Vagina (tissue), 2 donors: ENCODE measurements at regions not wholly inside any gene's neighbourhood (a gene's known extent, or its start where the extent isn't known, plus 50 kb on each side); places are given as distances from the start of the nearest gene placed in this dataset.

ENCODE experiments used
- DNase-seq, 2 donors: peaks; one replicate each; pipeline ENCODE4 v3.0.0-alpha.2; 2017; ENCODE audit errors: extremely low spot score in 2 of 2
- H3K27ac ChIP-seq: fragments of 200-600 bp; sonication (generic); one replicate; pipeline ENCODE4 v1.5.1; 2019
- H3K27me3 ChIP-seq: fragments of 200-600 bp; sonication (generic); one replicate; pipeline ENCODE4 v1.5.1; 2019
- H3K36me3 ChIP-seq, 2 donors: fragments of 200-600 bp; sonication (generic); one replicate each; pipeline ENCODE4 v1.5.1; 2017 to 2019
- H3K4me1 ChIP-seq: fragments of 200-600 bp; sonication (generic); one replicate; pipeline ENCODE4 v1.5.1; 2019
- H3K4me3 ChIP-seq, 2 donors: fragments of 200-600 bp; sonication (generic); 1 replicate in 1 of 2; 2 replicates in 1 of 2; pipeline ENCODE4 v1.5.1; 2016 to 2019
- H3K9me3 ChIP-seq: fragments of 200-600 bp; sonication (generic); one replicate; pipeline ENCODE4 v1.5.1; 2019
- POLR2A ChIP-seq, 2 donors: fragments of 450-650 bp; IDR thresholded peaks; one replicate each; pipeline ENCODE4 v1.6.1; 2017; ENCODE audit warnings: antibody characterized with exemption in 2 of 2, mild to moderate bottlenecking in 2 of 2, moderate library complexity in 2 of 2
- POLR2AphosphoS5 ChIP-seq, 2 donors: sonication (generic); formaldehyde crosslinking; IDR thresholded peaks; one replicate each; pipeline ENCODE4 v1.9.0; 2017; ENCODE audit warnings: antibody characterized with exemption in 2 of 2, mild to moderate bottlenecking in 2 of 2, low read depth in 1 of 2; ENCODE audit not compliant: insufficient read depth in 1 of 2
- intact Hi-C: fragments of 100-400 bp; cut with DNase I; formaldehyde crosslinking; loops from one replicate; pipeline ENCODE4 v1.15.1; 2023
- TF ChIP-seq, protein P1 (sequence below), 3 experiments: fragments of 450-650 bp in 2 of 3; fragments of 200-600 bp in 1 of 3; sonication (generic) in 1 of 3; IDR thresholded peaks; one replicate each; pipeline ENCODE4 v1.5.1; 2017 to 2019; ENCODE audit warnings: antibody characterized with exemption in 3 of 3, mild to moderate bottlenecking in 2 of 3, moderate library complexity in 2 of 3

DNA sequence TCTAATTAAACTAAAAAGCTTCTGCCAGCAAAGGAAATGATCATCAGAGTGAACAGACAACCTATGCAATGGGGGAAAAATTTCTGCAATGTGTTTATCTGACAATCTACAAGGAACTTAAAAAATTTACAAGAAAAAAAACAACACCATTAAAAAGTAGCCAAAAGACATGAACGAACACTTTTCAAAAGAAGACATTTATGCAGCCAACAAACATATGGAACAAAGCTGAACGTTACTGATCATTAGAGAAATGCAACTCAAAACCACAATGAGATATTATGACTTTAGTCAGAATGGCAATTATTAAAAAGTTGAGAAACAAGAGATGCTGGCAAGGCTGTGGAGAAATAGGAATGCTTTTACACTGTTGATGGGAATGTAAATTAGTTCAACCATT is 530.4 kb upstream of the DAB2 start:
- TF ChIP-seq POLR2A (IDR thresholded peaks at IDR 0.05) (no peak), POLR2AphosphoS5 (IDR thresholded peaks at IDR 0.05; ENCODE audit: insufficient read depth in 1 of 2, low read depth in 1 of 2) (no peak)
- TF ChIP-seq, protein P1, sequence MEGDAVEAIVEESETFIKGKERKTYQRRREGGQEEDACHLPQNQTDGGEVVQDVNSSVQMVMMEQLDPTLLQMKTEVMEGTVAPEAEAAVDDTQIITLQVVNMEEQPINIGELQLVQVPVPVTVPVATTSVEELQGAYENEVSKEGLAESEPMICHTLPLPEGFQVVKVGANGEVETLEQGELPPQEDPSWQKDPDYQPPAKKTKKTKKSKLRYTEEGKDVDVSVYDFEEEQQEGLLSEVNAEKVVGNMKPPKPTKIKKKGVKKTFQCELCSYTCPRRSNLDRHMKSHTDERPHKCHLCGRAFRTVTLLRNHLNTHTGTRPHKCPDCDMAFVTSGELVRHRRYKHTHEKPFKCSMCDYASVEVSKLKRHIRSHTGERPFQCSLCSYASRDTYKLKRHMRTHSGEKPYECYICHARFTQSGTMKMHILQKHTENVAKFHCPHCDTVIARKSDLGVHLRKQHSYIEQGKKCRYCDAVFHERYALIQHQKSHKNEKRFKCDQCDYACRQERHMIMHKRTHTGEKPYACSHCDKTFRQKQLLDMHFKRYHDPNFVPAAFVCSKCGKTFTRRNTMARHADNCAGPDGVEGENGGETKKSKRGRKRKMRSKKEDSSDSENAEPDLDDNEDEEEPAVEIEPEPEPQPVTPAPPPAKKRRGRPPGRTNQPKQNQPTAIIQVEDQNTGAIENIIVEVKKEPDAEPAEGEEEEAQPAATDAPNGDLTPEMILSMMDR (IDR thresholded peaks at IDR 0.05): no peak
- Histone ChIP-seq H3K4me1 (no peaks in the 10 kb centered on the region), H3K4me3 (no peak overlapping the region), H3K27me3 (no peaks in the 10 kb centered on the region), H3K9me3 (no peaks in the 10 kb centered on the region), H3K27ac (no peak overlapping the region), H3K36me3 (no peaks in the 10 kb centered on the region)
- intact Hi-C loops: no loop called here
- no peak for DNase-seq

DNA sequence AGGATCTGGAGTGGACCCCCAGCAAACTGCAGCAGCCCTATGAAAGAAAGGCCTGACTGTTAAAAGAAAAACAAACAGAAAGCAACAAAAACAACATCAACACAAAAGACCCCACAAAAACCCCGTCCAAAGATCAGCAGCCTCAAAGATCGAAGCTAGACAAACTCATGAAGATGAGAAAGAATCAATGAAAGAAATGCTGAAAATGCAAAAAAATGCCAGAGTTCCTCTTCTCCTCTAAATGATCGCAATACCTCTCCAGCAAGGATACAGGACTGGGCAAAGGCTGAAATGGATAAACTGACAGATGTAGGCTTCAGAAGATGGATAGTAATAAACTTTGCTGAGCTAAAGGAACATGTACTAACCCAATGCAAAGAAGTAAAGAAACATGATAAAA is 526.3 kb upstream of the DAB2 start:
- intact Hi-C loops: no loop called here
- no peaks in the 10 kb centered on the region for H3K4me1 ChIP-seq
- DNase-seq: no peak

DNA sequence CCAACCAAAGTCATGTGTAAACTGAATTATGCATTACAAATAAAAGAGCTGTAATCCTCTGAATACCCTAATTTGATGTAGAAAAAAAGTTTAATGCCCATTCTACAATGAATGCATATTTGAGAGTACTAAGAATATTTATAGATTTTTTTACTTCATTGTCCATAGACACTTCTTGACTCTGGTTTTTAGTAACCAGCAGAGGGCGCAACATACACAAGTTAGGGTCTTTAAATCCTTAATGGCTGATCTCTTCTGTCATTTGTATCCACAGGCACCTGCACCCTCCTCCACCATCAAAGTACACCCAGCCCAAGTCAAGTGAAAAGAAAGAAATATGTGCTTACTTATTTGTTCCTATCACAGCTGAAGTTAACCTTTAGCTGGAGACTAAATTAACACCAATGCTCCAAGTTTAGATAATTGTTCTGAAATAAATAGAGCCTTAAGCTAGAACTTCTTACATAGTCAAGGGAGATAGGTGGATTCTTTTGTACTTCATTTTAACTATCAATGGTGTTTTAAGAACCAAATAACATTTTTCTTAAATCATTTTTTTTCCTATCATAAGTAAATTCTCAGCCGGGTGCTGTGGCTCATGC is 524.2 kb upstream of the DAB2 start:
- intact Hi-C loops: loop anchor here (5.0 kb wide), 1 partner anchor 738 kb away; no protein-coding TSS in a partner anchor
- H3K4me1 ChIP-seq: no peaks in the 10 kb centered on the region
- no peak overlapping the region for H3K27ac ChIP-seq
- no peak for DNase-seq
- no peaks in the 10 kb centered on the region for H3K27me3 ChIP-seq
- TF ChIP-seq, protein P1 (IDR thresholded peaks at IDR 0.05): peak; percentile 22 to 61 (median 59)
- TF ChIP-seq POLR2AphosphoS5 (IDR thresholded peaks at IDR 0.05; ENCODE audit: insufficient read depth in 1 of 2, low read depth in 1 of 2): no peak
- no peak overlapping the region for H3K4me3 ChIP-seq
- H3K36me3 ChIP-seq: no peaks in the 10 kb centered on the region
- H3K9me3 ChIP-seq: no peaks in the 10 kb centered on the region

More for the DNA sequence above, 526.3 kb upstream of the DAB2 start:
- Histone ChIP-seq H3K36me3 (no peaks in the 10 kb centered on the region), H3K27ac (no peak overlapping the region), H3K27me3 (no peaks in the 10 kb centered on the region), H3K4me3 (no peak overlapping the region), H3K9me3 (no peaks in the 10 kb centered on the region)
- no peak for TF ChIP-seq POLR2A (IDR thresholded peaks at IDR 0.05)

DNA sequence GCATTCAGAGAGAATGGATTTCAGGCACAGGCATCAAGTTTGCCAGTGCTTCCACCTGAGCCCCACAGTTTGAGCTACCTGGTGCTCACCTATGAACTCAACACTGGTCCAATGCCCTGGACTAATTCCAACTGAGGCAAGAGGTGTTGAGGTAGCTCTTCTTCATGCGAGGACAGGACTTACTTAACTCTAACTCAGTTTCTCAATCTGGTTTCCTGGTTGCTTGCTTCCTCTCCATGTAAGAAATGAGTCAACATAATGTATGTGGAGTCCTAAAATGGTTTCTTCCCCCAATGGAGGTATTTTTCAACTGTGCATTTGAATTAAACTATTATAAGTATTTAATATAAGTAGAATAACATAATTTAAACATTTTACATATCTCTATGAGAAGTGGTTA is 523.6 kb upstream of the DAB2 start:
- Histone ChIP-seq H3K4me3 (no peak overlapping the region), H3K9me3 (no peaks in the 10 kb centered on the region), H3K36me3 (no peaks in the 10 kb centered on the region), H3K4me1 (no peaks in the 10 kb centered on the region), H3K27ac (no peak overlapping the region), H3K27me3 (no peaks in the 10 kb centered on the region)
- TF ChIP-seq POLR2AphosphoS5 (IDR thresholded peaks at IDR 0.05; ENCODE audit: insufficient read depth in 1 of 2, low read depth in 1 of 2): no peak
- TF ChIP-seq, protein P1 (IDR thresholded peaks at IDR 0.05): no peak
- no peak for TF ChIP-seq POLR2A (IDR thresholded peaks at IDR 0.05)
- intact Hi-C loops: loop anchor here (5.0 kb wide), 1 partner anchor 739 kb away; no protein-coding TSS in a partner anchor
- DNase-seq: no peak

DNA sequence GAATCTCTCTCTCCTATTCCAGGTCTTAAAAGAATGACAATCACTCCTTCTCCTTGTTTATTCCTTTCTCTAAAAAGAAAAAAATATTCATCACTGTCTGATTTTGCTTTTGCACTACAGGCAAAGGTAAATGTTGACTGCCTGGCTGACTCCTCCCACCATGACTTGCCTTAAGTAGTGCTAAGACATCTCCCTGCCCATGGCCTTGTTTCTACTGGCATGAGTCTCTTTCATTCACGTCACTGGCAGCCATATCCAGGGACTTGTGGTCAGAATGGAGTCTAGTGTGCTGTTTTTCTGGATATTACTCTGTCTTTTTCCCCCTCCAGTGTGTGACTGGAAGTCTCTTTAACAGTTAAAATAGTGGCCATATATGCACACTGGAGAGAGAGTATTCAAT is 522.9 kb upstream of the DAB2 start:
- H3K36me3 ChIP-seq: no peaks in the 10 kb centered on the region
- H3K4me1 ChIP-seq: no peaks in the 10 kb centered on the region
- no peak for TF ChIP-seq POLR2AphosphoS5 (IDR thresholded peaks at IDR 0.05; ENCODE audit: insufficient read depth in 1 of 2, low read depth in 1 of 2)
- no peak for TF ChIP-seq POLR2A (IDR thresholded peaks at IDR 0.05)
- TF ChIP-seq, protein P1 (IDR thresholded peaks at IDR 0.05): no peak
- H3K27ac ChIP-seq: no peak overlapping the region
- intact Hi-C loops: loop anchor here (5.0 kb wide), 1 partner anchor 740 kb away; no protein-coding TSS in a partner anchor
- DNase-seq: no peak
- H3K9me3 ChIP-seq: no peaks in the 10 kb centered on the region
- no peak overlapping the region for H3K4me3 ChIP-seq
- no peaks in the 10 kb centered on the region for H3K27me3 ChIP-seq
